Uterus (tissue), 2 donors: ENCODE measurements at regions not wholly inside any gene's neighbourhood (a gene's known extent, or its start where the extent isn't known, plus 50 kb on each side); places are given as distances from the start of the nearest gene placed in this dataset.

ENCODE experiments used
- CTCF ChIP-seq, 4 experiments: fragments of 200-600 bp in 2 of 4; fragments of 450-650 bp in 2 of 4; sonication (generic) in 2 of 4; IDR thresholded peaks; one replicate each; pipeline ENCODE4 v1.5.1; 2016 to 2019; ENCODE audit warnings: antibody characterized with exemption in 4 of 4, mild to moderate bottlenecking in 2 of 4, moderate library complexity in 1 of 4
- POLR2A ChIP-seq, 2 donors: fragments of 450-650 bp; IDR thresholded peaks; one replicate each; pipeline ENCODE4 v1.6.1; 2016; ENCODE audit warnings: antibody characterized with exemption in 2 of 2, mild to moderate bottlenecking in 1 of 2, moderate library complexity in 1 of 2

GRCh38 chr2:20130160-20130560 is 78.7 kb upstream of the LAPTM4A start:
- no peak for TF ChIP-seq CTCF (IDR thresholded peaks at IDR 0.05)
- TF ChIP-seq POLR2A (IDR thresholded peaks at IDR 0.05) = no peak
